T-helper 1 cell treated with Interleukin-12 subunit alpha and Interleukin-12 subunit beta and Interleukin-4 antibody, amounts not matched to agents 30 μg/mL and 1 μg/mL, for 36 hours (primary cell): ENCODE measurements at regions not wholly inside any gene's neighbourhood (a gene's known extent, or its start where the extent isn't known, plus 50 kb on each side); places are given as distances from the start of the nearest gene placed in this dataset.

Source experiments
- H3K27ac Mint-ChIP-seq: one replicate; pipeline ENCODE4 v1.8.0; 2021; ENCODE audit warnings: mild to moderate bottlenecking, mixed read lengths
- H3K27me3 Mint-ChIP-seq: one replicate; pipeline ENCODE4 v1.8.0; 2021; ENCODE audit warnings: low read depth, mixed read lengths
- H3K36me3 Mint-ChIP-seq: one replicate; pipeline ENCODE4 v1.8.0; 2021; ENCODE audit warnings: low read depth, mixed read lengths
- H3K4me1 Mint-ChIP-seq: one replicate; pipeline ENCODE4 v1.8.0; 2021; ENCODE audit warnings: low read depth, mixed read lengths
- H3K4me3 Mint-ChIP-seq: one replicate; pipeline ENCODE4 v1.8.0; 2021; ENCODE audit warnings: mild to moderate bottlenecking, moderate library complexity, mixed read lengths
- H3K9me3 Mint-ChIP-seq: one replicate; pipeline ENCODE4 v1.8.0; 2021; ENCODE audit warnings: mixed read lengths

DNA sequence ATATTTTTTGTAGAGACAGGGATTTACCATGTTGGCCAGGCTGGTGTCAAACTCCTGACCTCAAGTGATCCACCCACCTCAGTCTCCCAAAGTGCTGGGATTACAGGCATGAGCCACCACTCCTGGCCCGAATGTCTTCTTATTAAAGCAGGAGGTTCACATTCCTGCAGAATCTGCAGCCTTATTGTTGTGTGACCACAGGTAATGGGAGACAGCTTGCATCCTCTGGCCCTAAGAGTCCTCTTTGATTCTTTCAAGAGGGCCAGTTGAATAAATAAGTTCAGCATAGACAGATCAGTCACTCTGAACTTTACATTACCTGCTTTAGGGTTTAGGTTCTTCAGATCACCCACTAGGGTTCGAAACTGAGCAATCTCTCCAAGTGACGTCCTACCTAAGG lies 172.9 kb upstream of the TOPAZ1 start:
- Mint-ChIP-seq H3K36me3 (no peaks in the 10 kb centered on the region), H3K9me3 (no peaks in the 10 kb centered on the region), H3K27me3 (peaks cover 15% of the 10 kb centered on the region), H3K4me1 (no peaks in the 10 kb centered on the region), H3K4me3 (no peak overlapping the region), H3K27ac (no peak overlapping the region)

DNA sequence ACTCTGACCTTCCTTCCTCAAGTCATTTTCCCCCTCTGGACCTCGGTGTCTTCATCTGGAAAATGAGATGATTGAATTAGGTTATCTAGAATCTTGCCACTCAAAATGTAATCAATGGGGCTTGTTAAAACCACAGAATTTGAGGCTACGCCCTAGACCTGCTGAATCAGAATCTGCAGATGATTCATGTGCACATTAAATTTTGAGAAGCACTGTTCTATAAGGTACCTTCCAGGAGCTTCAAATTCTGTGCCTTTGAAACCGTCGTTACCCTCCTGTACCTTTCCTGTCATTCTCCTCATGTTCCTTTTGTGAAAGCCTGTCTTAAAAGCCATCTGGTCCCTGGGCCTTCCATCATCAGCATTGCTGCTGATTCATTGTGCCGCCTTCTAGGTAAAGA lies 172.4 kb upstream of the TOPAZ1 start:
- Mint-ChIP-seq H3K36me3 (no peaks in the 10 kb centered on the region), H3K4me1 (no peaks in the 10 kb centered on the region), H3K27me3 (peaks cover 15% of the 10 kb centered on the region), H3K4me3 (no peak overlapping the region), H3K27ac (no peak overlapping the region), H3K9me3 (no peaks in the 10 kb centered on the region)

DNA sequence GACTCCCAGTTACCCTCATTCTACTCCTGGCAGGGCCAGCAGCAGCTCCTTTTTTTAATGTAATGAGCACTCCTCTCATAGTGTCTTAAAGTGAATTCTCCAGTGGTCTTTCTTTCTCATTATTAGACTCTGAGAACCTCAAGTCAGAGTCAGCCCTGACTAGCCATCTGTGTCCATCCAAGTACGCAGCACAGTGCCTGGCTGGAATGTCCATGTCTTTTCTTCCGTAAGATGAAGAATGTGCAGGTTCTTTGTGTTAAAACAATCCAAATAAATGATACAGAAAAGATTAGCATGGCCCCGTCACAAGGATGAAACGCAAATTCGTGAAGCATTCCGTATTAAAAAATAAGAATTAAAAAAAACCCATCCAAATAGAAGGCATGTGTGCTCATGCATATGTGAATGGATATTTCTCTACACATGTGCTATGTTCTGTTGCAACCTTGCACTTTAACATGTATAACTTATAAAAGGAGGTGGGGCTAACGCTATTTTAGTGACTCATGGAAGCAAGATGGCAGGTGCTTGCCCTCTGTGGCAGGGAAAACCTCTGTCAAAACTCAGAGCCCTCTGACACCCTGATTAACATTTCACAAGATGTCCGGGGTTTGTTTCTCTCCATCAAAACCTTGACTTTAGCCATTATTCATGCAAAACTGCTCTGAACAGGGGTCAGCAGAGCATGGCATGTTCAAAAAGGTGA lies 170.7 kb upstream of the TOPAZ1 start:
- H3K4me1 Mint-ChIP-seq: no peaks in the 10 kb centered on the region
- no peaks in the 10 kb centered on the region for H3K9me3 Mint-ChIP-seq
- H3K36me3 Mint-ChIP-seq: no peaks in the 10 kb centered on the region
- H3K27ac Mint-ChIP-seq: no peak overlapping the region
- H3K4me3 Mint-ChIP-seq: no peak overlapping the region
- peaks cover 17% of the 10 kb centered on the region for H3K27me3 Mint-ChIP-seq

DNA sequence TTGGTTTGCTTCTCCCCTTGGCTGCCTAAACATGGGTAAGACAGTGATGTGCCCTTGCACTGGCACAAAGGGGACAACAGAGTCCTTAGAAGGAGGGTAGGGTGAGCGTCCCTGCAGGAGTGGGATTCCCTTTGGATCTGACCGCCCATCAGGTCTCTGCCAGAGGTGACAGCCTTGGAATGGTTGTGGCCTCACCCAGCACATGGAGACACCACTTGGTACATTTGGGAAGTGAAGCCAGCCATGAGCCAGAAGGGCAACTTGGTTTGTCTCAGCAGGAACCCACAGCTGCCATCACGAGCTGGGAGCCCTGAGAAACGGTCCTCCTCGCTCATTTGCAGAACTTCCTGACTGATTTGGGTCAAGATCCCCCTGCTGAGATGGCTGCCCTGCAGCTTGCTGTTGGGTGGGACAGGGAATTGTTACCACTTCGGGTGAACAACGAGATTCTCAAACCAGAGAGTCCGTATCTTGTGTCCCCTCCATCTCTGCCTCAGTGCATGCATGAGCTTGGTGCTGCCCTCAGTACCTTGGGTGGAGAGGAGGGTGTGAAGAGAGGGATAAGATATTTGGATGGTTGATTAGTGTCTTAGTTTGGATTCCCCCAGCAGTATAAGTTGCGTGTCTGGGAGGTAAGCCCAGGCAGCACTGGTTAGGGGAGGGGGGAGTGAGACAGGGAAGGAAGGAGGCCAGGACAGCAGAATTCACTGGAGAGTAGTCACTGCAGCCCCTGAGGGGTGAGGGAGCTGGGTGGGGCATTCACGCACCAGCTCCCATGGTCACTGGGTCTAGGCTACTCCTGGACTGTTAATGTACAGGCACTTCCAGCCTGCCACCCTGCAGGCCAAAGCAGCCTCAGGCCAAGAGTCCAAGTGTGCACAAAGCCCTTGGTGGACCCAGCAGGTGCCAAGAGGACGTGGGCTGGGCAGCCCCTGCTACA lies 168.8 kb upstream of the TOPAZ1 start:
- Mint-ChIP-seq H3K9me3 (no peaks in the 10 kb centered on the region), H3K27me3 (peaks cover 17% of the 10 kb centered on the region), H3K27ac (no peak overlapping the region), H3K4me3 (no peak overlapping the region), H3K36me3 (no peaks in the 10 kb centered on the region), H3K4me1 (no peaks in the 10 kb centered on the region)

DNA sequence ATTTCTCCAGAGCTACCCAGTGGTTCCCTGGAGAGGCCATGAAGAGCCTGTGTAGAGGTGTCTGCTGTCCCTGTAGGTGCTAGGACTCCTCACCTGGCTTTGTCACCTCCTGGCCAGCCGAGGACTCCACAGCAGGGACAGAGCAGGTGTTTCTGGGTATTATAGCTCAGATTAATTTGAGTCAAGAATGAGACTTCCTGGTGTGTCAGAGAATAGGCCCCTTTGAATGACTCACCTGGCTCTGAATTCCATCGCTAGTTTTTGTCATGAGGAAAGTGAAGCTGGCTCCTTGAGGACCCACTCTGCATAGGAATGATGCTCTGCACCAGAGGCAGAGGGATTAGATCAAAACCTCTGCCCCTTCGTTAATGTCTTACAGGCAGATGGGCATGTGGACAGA lies 167.5 kb upstream of the TOPAZ1 start:
- Mint-ChIP-seq H3K36me3 (no peaks in the 10 kb centered on the region), H3K27me3 (peaks cover 14% of the 10 kb centered on the region), H3K27ac (no peak overlapping the region), H3K4me3 (no peak overlapping the region), H3K4me1 (no peaks in the 10 kb centered on the region), H3K9me3 (no peaks in the 10 kb centered on the region)

DNA sequence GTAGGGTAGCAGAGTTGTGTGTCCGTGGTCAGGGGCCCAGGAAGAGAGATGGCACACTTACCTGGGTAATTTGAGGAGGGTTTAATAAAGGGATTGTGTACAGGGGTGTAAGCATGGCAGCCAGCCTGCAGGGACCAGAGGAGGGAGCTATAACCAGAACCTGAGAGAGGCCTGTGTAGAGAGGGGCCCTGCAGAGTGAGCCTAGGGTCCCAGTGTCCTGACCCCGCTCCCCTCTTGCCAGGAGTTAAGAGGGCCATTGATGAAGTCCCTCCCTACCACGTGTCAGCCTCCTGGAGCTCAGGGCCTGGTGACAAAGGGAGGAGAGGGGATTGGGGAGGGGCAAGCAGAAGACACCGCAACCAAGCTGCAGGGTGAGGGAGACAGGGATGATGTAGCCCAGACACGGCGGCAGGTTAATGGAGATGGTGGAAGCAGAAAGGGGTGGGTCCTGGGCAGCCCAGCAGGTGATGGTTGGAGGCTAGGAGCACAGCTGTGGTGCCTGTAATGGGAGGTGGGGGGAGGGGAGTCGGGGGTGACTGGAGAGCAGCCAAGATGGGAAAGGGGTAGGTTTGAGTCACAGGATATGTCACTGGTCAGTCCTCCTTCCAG lies 165.4 kb upstream of the TOPAZ1 start:
- no peak overlapping the region for H3K4me3 Mint-ChIP-seq
- no peak overlapping the region for H3K27ac Mint-ChIP-seq
- no peaks in the 10 kb centered on the region for H3K36me3 Mint-ChIP-seq
- H3K27me3 Mint-ChIP-seq: peaks cover 5% of the 10 kb centered on the region
- H3K4me1 Mint-ChIP-seq: no peaks in the 10 kb centered on the region
- H3K9me3 Mint-ChIP-seq: no peaks in the 10 kb centered on the region

DNA sequence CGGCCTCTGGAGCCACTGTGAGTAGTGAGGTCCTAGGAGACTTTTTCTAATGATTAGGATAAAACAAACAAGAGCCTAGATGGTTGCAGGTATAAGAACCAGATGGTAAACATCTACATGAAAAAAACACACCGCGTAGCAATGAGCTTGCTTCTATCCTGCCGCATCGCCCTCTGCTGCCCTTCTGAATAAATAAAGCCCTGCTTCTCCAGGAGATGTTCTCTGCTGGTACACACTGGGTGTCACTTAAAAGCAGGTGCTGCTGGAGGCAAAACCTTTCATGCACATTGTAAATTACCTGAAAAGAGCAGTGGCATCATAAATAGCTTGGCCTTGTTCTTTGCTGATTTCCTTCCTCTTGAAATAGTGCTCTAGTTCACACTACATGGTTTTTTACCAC lies 164.4 kb upstream of the TOPAZ1 start:
- Mint-ChIP-seq H3K4me3 (no peak overlapping the region), H3K27ac (no peak overlapping the region), H3K9me3 (no peaks in the 10 kb centered on the region), H3K4me1 (no peaks in the 10 kb centered on the region), H3K36me3 (no peaks in the 10 kb centered on the region), H3K27me3 (peaks cover 5% of the 10 kb centered on the region)

DNA sequence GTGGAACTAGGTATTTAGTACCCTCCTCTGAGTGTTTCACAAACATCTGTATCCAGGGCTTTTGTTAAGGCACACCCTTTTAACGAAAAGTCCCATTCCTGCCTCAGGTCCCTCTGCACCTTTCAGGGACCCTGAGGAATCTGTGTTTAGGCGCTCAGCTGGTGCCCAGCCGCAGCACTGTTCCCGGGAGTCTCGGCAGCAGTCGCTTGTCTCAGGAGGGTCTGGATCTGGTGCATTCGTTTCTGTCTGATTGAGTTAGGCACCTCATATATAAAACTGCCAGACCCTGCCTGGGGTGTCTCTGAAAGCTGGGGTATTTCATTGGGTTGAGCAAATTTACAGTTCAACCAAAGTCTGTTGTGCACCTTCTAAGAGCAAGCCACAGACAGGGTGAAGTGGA lies 162.8 kb upstream of the TOPAZ1 start:
- H3K4me1 Mint-ChIP-seq: no peaks in the 10 kb centered on the region
- H3K27ac Mint-ChIP-seq: no peak overlapping the region
- H3K4me3 Mint-ChIP-seq: no peak overlapping the region
- H3K27me3 Mint-ChIP-seq: peaks cover 9% of the 10 kb centered on the region
- no peaks in the 10 kb centered on the region for H3K36me3 Mint-ChIP-seq
- no peaks in the 10 kb centered on the region for H3K9me3 Mint-ChIP-seq

DNA sequence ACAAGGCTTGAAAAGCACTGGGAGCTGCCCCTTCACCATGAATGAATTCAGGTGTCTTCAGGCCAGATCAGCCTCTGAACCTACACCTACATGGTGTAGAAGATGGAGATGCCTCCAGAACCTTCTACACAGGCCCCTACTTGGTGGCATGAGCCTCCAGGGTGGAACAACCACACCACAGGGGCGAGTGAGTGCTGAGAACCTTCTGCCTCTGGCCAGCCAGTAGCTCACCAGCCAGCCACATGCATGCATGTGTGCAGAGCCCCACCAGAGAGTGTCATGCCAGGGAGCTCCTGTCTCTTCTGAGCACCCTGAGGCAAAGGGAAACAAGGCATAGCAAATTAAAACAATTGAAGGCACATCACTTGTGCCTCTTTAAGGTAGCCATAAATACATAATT lies 161.8 kb upstream of the TOPAZ1 start:
- Mint-ChIP-seq H3K27ac (no peak overlapping the region), H3K4me1 (no peaks in the 10 kb centered on the region), H3K9me3 (no peaks in the 10 kb centered on the region), H3K27me3 (peaks cover 9% of the 10 kb centered on the region), H3K36me3 (no peaks in the 10 kb centered on the region), H3K4me3 (no peak overlapping the region)

DNA sequence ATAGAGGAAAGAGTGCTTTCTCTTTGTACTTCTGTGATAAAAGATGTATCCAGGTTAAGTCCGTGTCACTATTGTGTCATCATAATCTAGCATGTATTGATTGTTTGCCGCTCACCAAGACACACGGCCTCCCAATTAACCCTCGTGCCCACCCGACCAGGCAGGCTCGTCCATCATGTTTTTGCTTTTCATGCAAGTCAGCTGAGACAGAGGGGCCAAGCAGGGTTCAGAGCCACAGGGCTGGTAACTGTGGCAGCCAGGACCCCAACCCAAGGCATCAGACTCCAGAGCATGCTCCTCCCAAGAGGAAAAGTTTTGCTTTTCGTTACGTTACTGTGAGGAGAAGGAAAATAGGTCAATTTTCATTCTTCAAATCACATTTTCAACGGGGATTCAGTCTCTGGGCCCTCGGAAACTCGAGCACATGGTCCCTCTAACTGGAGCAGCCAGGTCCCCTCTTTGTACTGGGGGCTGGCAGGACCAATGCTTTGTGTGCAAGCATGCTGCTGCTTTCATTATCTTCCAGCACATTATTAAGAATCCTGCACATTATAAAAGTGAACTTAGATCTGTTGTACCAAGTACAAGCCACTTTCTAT lies 161.1 kb upstream of the TOPAZ1 start:
- no peaks in the 10 kb centered on the region for H3K9me3 Mint-ChIP-seq
- H3K4me3 Mint-ChIP-seq: no peak overlapping the region
- no peak overlapping the region for H3K27ac Mint-ChIP-seq
- H3K27me3 Mint-ChIP-seq: peaks cover 9% of the 10 kb centered on the region
- no peaks in the 10 kb centered on the region for H3K36me3 Mint-ChIP-seq
- H3K4me1 Mint-ChIP-seq: no peaks in the 10 kb centered on the region

DNA sequence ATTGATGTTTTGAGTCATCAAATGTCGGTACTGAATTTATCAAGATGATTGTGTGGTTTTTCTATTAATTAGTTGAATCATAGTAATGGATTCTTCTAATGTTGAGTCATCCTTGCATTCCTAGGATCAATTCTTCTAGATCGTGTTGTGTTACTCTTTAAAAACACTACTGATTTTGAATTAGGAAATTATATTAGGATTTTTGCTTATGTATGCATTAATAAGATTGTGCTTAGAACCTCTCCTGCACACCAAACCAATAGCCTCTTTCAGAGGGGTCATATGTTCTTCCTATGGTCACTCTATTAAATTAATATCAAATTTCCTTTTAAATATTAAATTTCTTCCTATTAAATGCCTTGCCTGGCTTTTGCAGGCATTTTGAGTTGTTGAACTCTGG lies 151.7 kb upstream of the TOPAZ1 start:
- Mint-ChIP-seq H3K9me3 (no peaks in the 10 kb centered on the region), H3K4me1 (no peaks in the 10 kb centered on the region), H3K4me3 (no peak overlapping the region), H3K27ac (no peak overlapping the region), H3K36me3 (no peaks in the 10 kb centered on the region), H3K27me3 (peaks cover 40% of the 10 kb centered on the region)

DNA sequence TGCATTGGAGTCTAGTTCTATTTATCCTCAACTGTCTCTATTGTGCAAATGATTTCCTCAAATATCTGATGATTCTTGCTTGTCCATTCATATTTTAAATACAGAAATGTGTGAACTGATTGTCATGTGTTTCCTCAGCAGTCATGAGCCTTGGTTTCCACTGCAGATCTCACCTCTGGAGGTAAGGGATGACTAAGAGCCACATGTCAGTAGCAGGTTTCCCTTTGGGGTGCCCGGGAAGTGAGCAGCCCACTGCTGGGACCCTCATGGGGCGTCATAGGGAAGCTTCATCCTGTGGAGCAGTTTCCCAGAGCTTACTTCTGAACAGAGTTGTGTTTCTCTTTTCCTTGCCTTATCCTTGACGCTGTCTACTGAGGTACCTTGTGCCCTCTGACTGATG lies 149.2 kb upstream of the TOPAZ1 start:
- no peaks in the 10 kb centered on the region for H3K36me3 Mint-ChIP-seq
- H3K9me3 Mint-ChIP-seq: no peaks in the 10 kb centered on the region
- H3K27ac Mint-ChIP-seq: no peak overlapping the region
- no peak overlapping the region for H3K4me3 Mint-ChIP-seq
- no peaks in the 10 kb centered on the region for H3K4me1 Mint-ChIP-seq
- peaks cover 31% of the 10 kb centered on the region for H3K27me3 Mint-ChIP-seq

DNA sequence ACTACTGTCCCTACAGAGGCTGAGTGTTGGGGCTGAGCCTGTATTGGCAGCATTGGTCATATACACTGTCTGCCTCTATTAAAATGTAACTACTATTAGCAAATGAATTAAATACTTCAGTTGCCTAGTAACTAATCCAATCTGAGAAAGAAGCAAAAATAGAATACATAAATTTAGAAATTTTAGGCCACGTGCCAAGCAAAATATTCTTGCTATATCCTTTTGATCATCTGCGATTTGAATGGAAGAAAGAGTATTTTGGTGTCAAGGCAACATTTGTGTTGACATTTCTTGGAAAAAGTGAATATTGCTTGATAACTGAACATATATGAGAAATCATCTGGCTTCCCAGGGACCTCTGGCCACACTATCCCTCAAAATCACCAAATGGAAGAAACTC lies 148.2 kb upstream of the TOPAZ1 start:
- no peaks in the 10 kb centered on the region for H3K9me3 Mint-ChIP-seq
- H3K27me3 Mint-ChIP-seq: peaks cover 36% of the 10 kb centered on the region
- no peaks in the 10 kb centered on the region for H3K36me3 Mint-ChIP-seq
- no peaks in the 10 kb centered on the region for H3K4me1 Mint-ChIP-seq
- no peak overlapping the region for H3K27ac Mint-ChIP-seq
- no peak overlapping the region for H3K4me3 Mint-ChIP-seq

DNA sequence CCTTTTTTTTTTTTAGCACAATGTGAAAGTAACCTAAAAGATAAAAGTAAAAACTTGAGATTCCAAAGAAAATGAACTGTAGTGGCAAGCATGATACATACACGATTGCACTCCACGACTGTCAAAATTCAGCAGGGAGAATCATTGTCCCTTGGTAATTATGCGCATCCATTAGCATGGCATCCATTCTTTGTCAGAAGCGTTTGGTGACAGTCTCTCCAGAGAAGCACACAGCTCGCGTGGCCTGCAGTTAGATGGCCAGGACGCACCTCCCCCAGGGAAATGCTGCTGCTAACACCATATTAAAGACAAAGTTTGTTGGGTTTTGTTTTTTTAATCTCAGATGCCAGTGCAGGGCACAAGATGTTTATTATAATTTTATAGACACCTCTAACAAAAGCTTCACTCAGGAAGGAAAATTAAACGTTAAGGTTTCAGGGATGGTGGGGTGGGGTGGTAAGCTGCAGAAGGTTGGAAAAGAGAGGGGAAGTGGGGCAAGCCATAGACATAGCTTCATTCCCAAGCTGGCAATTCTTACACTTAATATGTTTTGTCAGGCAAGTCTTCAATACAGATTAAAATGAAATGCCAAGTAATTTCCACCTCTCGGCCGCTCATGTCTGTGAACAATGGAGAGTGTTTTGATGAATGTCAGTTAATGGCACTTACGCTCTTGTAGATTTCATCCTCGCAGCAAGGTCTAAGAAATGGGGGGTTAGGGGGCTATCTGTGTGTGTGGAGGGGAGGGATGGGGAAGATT lies 142.8 kb upstream of the TOPAZ1 start:
- Mint-ChIP-seq H3K27ac (no peak overlapping the region), H3K27me3 (peaks cover 50% of the 10 kb centered on the region), H3K36me3 (no peaks in the 10 kb centered on the region), H3K4me3 (no peak overlapping the region), H3K4me1 (no peaks in the 10 kb centered on the region), H3K9me3 (no peaks in the 10 kb centered on the region)
